H9 (cell line): ENCODE measurements at regions not wholly inside any gene's neighbourhood (a gene's known extent, or its start where the extent isn't known, plus 50 kb on each side); places are given as distances from the start of the nearest gene placed in this dataset.

Experiments
- DNase-seq: peaks from one replicate; pipeline ENCODE4 v3.0.0-alpha.2; 2017
- H2AFZ ChIP-seq: one replicate; pipeline ENCODE4 v1.6.1; 2013; ENCODE audit warnings: mild to moderate bottlenecking, low read length, control low read depth, moderate library complexity
- H2AK5ac ChIP-seq: 2 replicates; pipeline ENCODE4 v1.6.1; 2013; ENCODE audit warnings: low read length, control low read depth, mixed read lengths; ENCODE audit not compliant: insufficient read length
- H2BK120ac ChIP-seq: one replicate; pipeline ENCODE4 v1.6.1; 2013; ENCODE audit warnings: low read depth, mild to moderate bottlenecking, low read length, control low read depth, inconsistent platforms; ENCODE audit not compliant: poor library complexity, severe bottlenecking
- H2BK12ac ChIP-seq: 2 replicates; pipeline ENCODE4 v1.6.1; 2013; ENCODE audit warnings: low read length, control low read depth, mixed read lengths, low read depth; ENCODE audit not compliant: insufficient read length
- H2BK15ac ChIP-seq: 2 replicates; pipeline ENCODE4 v1.6.1; 2013; ENCODE audit warnings: low read depth, low read length, control low read depth
- H2BK20ac ChIP-seq: one replicate; pipeline ENCODE4 v1.6.1; 2013; ENCODE audit warnings: low read depth, mild to moderate bottlenecking, low read length, control low read depth, inconsistent platforms; ENCODE audit not compliant: poor library complexity, severe bottlenecking
- H2BK5ac ChIP-seq: 2 replicates; pipeline ENCODE4 v1.6.1; 2013; ENCODE audit warnings: low read length, control low read depth, mixed read lengths; ENCODE audit not compliant: insufficient read length
- H3K14ac ChIP-seq: 2 replicates; pipeline ENCODE4 v1.6.1; 2013; ENCODE audit warnings: low read length, control low read depth; ENCODE audit not compliant: insufficient read depth
- H3K18ac ChIP-seq: 2 replicates; pipeline ENCODE4 v1.6.1; 2013; ENCODE audit warnings: low read depth, mild to moderate bottlenecking, mixed read lengths, low read length, control low read depth; ENCODE audit not compliant: insufficient read length
- H3K23ac ChIP-seq: 2 replicates; pipeline ENCODE4 v1.6.1; 2013; ENCODE audit warnings: low read length, control low read depth, mixed read lengths, low read depth; ENCODE audit not compliant: insufficient read length
- H3K23me2 ChIP-seq: 2 replicates; pipeline ENCODE4 v1.6.1; 2013; ENCODE audit warnings: low read depth, mild to moderate bottlenecking, mixed read lengths, low read length, control low read depth; ENCODE audit not compliant: insufficient read length, poor library complexity, severe bottlenecking
- H3K27ac ChIP-seq: 2 replicates; pipeline ENCODE4 v1.5.1; 2013; ENCODE audit warnings: low read length, control low read depth, mixed read lengths, low read depth; ENCODE audit not compliant: insufficient read length
- H3K27me3 ChIP-seq: 2 replicates; pipeline ENCODE4 v1.6.1; 2013; ENCODE audit warnings: low read length, control low read depth, inconsistent platforms; ENCODE audit not compliant: insufficient read depth
- H3K4ac ChIP-seq: 2 replicates; pipeline ENCODE4 v1.6.1; 2013; ENCODE audit warnings: low read depth, mild to moderate bottlenecking, control low read depth, inconsistent platforms, low read length, moderate library complexity
- H3K4me1 ChIP-seq: 2 replicates; pipeline ENCODE4 v1.6.1; 2013; ENCODE audit warnings: low read length, control low read depth, inconsistent platforms; ENCODE audit not compliant: insufficient read depth
- H3K4me2 ChIP-seq: 2 replicates; pipeline ENCODE4 v1.6.1; 2013; ENCODE audit warnings: low read length, control low read depth, mixed read lengths; ENCODE audit not compliant: insufficient read length, insufficient read depth
- H3K56ac ChIP-seq: 2 replicates; pipeline ENCODE4 v1.6.1; 2013; ENCODE audit warnings: low read depth, mild to moderate bottlenecking, mixed read lengths, low read length, control low read depth; ENCODE audit not compliant: insufficient read length
- H3K79me1 ChIP-seq: 2 replicates; pipeline ENCODE4 v1.6.1; 2013; ENCODE audit warnings: low read depth, mild to moderate bottlenecking, moderate library complexity, low read length, control low read depth, inconsistent platforms; ENCODE audit not compliant: insufficient read depth, poor library complexity, severe bottlenecking
- H3K79me2 ChIP-seq: 2 replicates; pipeline ENCODE4 v1.6.1; 2013; ENCODE audit warnings: low read length, control low read depth, inconsistent platforms; ENCODE audit not compliant: insufficient read depth
- H3K9ac ChIP-seq: 2 replicates; pipeline ENCODE4 v1.6.1; 2013; ENCODE audit warnings: low read length, control low read depth, mixed read lengths; ENCODE audit not compliant: insufficient read length; ENCODE audit errors: extremely low read depth
- H3K9me3 ChIP-seq: one replicate; pipeline ENCODE4 v1.6.1; 2013; ENCODE audit warnings: low read depth, low read length, inconsistent platforms; ENCODE audit not compliant: control insufficient read depth
- H3T11ph ChIP-seq: one replicate; pipeline ENCODE4 v1.6.1; 2013; ENCODE audit warnings: mild to moderate bottlenecking, low read length, control low read depth, inconsistent platforms
- H4K20me1 ChIP-seq: one replicate; pipeline ENCODE4 v1.6.1; 2013; ENCODE audit not compliant: control insufficient read depth, insufficient read length, insufficient read depth
- H4K5ac ChIP-seq: 2 replicates; pipeline ENCODE4 v1.6.1; 2013; ENCODE audit warnings: low read depth, mild to moderate bottlenecking, mixed read lengths, low read length, control low read depth; ENCODE audit not compliant: insufficient read length
- H4K8ac ChIP-seq: replicated peaks from 2 replicates; pipeline ENCODE4 v1.6.1; 2013; ENCODE audit warnings: low read length, control low read depth, mixed read lengths, low read depth; ENCODE audit not compliant: insufficient read length
- H4K91ac ChIP-seq: 2 replicates; pipeline ENCODE4 v1.6.1; 2013; ENCODE audit warnings: low read depth, mild to moderate bottlenecking, moderate library complexity, mixed read lengths, low read length, control low read depth; ENCODE audit not compliant: insufficient read length
- H3K27ac Mint-ChIP-seq, 3 experiments: 2 replicates in 2 of 3; 3 replicates in 1 of 3; pipeline ENCODE4 v1.8.0; 2020 to 2021; ENCODE audit warnings: mixed read lengths in 3 of 3, mild to moderate bottlenecking in 1 of 3, moderate library complexity in 1 of 3
- H3K27me3 Mint-ChIP-seq: 2 replicates; pipeline ENCODE4 v1.8.0; 2021; ENCODE audit warnings: low read depth, mild to moderate bottlenecking, moderate library complexity, mixed read lengths
- H3K36me3 Mint-ChIP-seq, 3 experiments: 2 replicates in 2 of 3; 3 replicates in 1 of 3; pipeline ENCODE4 v1.8.0; 2020 to 2021; ENCODE audit warnings: low read depth in 3 of 3, mixed read lengths in 3 of 3; ENCODE audit not compliant: insufficient read depth in 1 of 3
- H3K4me1 Mint-ChIP-seq, 2 experiments: 2 replicates each; pipeline ENCODE4 v1.8.0; 2020; ENCODE audit warnings: mixed read lengths in 2 of 2
- H3K4me3 Mint-ChIP-seq, 2 experiments: 2 replicates in 1 of 2; 3 replicates in 1 of 2; pipeline ENCODE4 v1.8.0; 2020 to 2021; ENCODE audit warnings: mild to moderate bottlenecking in 2 of 2, mixed read lengths in 2 of 2, moderate library complexity in 1 of 2
- H3K9me3 Mint-ChIP-seq, 2 experiments: 2 replicates in 1 of 2; 3 replicates in 1 of 2; pipeline ENCODE4 v1.8.0; 2020; ENCODE audit warnings: mild to moderate bottlenecking in 2 of 2, mixed read lengths in 2 of 2, moderate library complexity in 1 of 2
- WGBS: extraction: QIAGEN DNeasy Blood & Tissue Kit; methylation state at CpG from one replicate; pipeline ENCODE4 v1.1.7; 2013; ENCODE audit warnings: missing lambda C conversion rate, low lambda C conversion rate, mixed read lengths; ENCODE audit not compliant: insufficient read length; ENCODE audit errors: extremely low coverage; 5-methylcytosine and 5-hydroxymethylcytosine counted together
- TF ChIP-seq, protein P1 (sequence below): fragments of 200-600 bp; sonication (generic); conservative IDR thresholded peaks from 3 replicates; pipeline ENCODE4 v1.8.0; 2021; ENCODE audit warnings: antibody characterized with exemption, mild to moderate bottlenecking

DNA sequence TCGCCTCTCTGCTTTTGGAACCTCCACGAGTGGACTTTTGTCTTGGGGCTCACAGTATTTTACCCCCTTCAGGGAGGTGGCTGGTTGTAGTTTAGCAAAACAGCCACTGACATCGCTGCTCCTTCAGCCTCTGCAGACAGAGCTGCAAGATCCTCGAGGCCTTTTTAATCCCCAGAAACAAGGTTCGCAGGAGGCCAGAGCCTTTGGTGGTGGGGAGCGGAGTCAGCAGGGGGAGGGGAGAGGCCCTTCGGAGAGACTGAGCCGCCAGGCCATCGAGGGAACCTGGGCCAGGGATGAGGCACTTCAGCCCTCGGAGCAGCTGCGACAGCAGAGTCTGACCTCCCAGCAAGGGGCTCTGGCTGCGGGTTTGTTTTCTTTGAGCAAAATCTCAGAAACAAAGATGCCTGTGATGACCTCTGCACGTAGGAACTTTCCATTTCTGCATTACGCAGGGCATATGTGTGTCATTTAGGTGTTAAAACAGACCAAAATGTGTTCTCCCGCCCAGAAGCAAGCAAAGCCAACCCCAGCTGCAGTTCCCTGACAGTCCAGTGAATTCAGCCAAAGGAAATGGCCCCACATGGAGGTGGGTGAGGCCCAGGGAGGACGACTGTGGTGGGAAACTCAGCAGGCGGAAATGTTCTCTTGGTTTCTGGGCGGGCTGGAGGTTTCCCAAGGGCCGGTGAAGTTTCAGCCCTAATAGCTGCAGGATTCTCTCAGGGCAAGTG, 171.2 kb upstream of the SULF2 start:
- no peaks in the 10 kb centered on the region for H3K9me3 ChIP-seq
- no peak overlapping the region for H3K9ac ChIP-seq
- no peak overlapping the region for H4K91ac ChIP-seq
- H2BK5ac ChIP-seq, result no peak overlapping the region
- Mint-ChIP-seq H3K9me3 (no peaks in the 10 kb centered on the region), H3K27me3 (peaks cover 3% of the 10 kb centered on the region), H3K4me3 (no peak overlapping the region), H3K27ac (no peak overlapping the region), H3K4me1 (peaks cover 2 to 6% of the 10 kb centered on the region in 2 experiments; a peak in 2 of 4 replicates), H3K36me3 (no peaks in the 10 kb centered on the region)
- no peak overlapping the region for H2BK15ac ChIP-seq
- H3K23ac ChIP-seq, result no peak overlapping the region
- H3K23me2 ChIP-seq, result no peaks in the 10 kb centered on the region
- no peaks in the 10 kb centered on the region for H3K27me3 ChIP-seq
- H3K79me2 ChIP-seq, result no peaks in the 10 kb centered on the region
- TF ChIP-seq, protein P1, sequence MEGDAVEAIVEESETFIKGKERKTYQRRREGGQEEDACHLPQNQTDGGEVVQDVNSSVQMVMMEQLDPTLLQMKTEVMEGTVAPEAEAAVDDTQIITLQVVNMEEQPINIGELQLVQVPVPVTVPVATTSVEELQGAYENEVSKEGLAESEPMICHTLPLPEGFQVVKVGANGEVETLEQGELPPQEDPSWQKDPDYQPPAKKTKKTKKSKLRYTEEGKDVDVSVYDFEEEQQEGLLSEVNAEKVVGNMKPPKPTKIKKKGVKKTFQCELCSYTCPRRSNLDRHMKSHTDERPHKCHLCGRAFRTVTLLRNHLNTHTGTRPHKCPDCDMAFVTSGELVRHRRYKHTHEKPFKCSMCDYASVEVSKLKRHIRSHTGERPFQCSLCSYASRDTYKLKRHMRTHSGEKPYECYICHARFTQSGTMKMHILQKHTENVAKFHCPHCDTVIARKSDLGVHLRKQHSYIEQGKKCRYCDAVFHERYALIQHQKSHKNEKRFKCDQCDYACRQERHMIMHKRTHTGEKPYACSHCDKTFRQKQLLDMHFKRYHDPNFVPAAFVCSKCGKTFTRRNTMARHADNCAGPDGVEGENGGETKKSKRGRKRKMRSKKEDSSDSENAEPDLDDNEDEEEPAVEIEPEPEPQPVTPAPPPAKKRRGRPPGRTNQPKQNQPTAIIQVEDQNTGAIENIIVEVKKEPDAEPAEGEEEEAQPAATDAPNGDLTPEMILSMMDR, result no peak
- no peak overlapping the region for H2BK20ac ChIP-seq
- no peaks in the 10 kb centered on the region for H4K20me1 ChIP-seq
- H3K14ac ChIP-seq, result no peak overlapping the region
- H2BK120ac ChIP-seq, result no peak overlapping the region
- DNase-seq, result no peak
- H3T11ph ChIP-seq, result no peak overlapping the region
- no peak overlapping the region for H3K56ac ChIP-seq
- no peak overlapping the region for H3K4me2 ChIP-seq
- no CpG with 5 or more reads among the region's 19 CpGs for WGBS
- H2BK12ac ChIP-seq, result no peak overlapping the region
- no peak overlapping the region for H3K18ac ChIP-seq
- no peak overlapping the region for H4K5ac ChIP-seq
- H2AFZ ChIP-seq, result no peak overlapping the region
- H3K4me1 ChIP-seq, result no peaks in the 10 kb centered on the region
- no peak overlapping the region for H4K8ac ChIP-seq
- no peak overlapping the region for H3K27ac ChIP-seq
- no peak overlapping the region for H2AK5ac ChIP-seq
- H3K79me1 ChIP-seq, result no peaks in the 10 kb centered on the region
- H3K4ac ChIP-seq, result no peak overlapping the region
